GM12891 (cell line): ENCODE measurements at regions not wholly inside any gene's neighbourhood (a gene's known extent, or its start where the extent isn't known, plus 50 kb on each side); places are given as distances from the start of the nearest gene placed in this dataset.

Experiments
- DNase-seq: peaks from one replicate; pipeline ENCODE4 v3.0.0; 2011; ENCODE audit warnings: low spot score; ENCODE audit not compliant: insufficient read length
- FAIRE-seq: peaks from 2 replicates; lab custom pipeline; 2011; peaks lifted over from hg19 to GRCh38; lab: Jason Lieb, UNC
- PAX5 ChIP-seq: IDR thresholded peaks from 2 replicates; pipeline ENCODE4 v1.6.1; 2011; ENCODE audit warnings: low read length, moderate library complexity, mild to moderate bottlenecking; ENCODE audit not compliant: insufficient read depth, severe bottlenecking
- POLR2A ChIP-seq: IDR thresholded peaks from 2 replicates; pipeline ENCODE4 v1.6.1; 2011; ENCODE audit warnings: low read depth, low read length, control low read depth
- POLR2AphosphoS5 ChIP-seq: IDR thresholded peaks from 2 replicates; pipeline ENCODE4 v1.6.1; 2011; ENCODE audit warnings: low read depth, low read length, control low read depth
- POU2F2 ChIP-seq: IDR thresholded peaks from 2 replicates; pipeline ENCODE4 v1.6.1; 2011; ENCODE audit warnings: low read depth, mild to moderate bottlenecking, control low read depth, low read length, moderate library complexity
- SPI1 ChIP-seq: IDR thresholded peaks from 2 replicates; pipeline ENCODE4 v1.6.1; 2011; ENCODE audit warnings: low read depth, low read length, control low read depth
- TAF1 ChIP-seq: IDR thresholded peaks from 2 replicates; pipeline ENCODE4 v1.6.1; 2011; ENCODE audit warnings: low read depth, low read length, control low read depth

GRCh38 chr6:100105919-100106529, 112.0 kb upstream of the MCHR2 start:
- DNase-seq, result no peak
- TF ChIP-seq PAX5 (no peak), POLR2A (no peak), POU2F2 (no peak), SPI1 (no peak), TAF1 (no peak), POLR2AphosphoS5 (no peak)
- FAIRE-seq, result no peak

DNA sequence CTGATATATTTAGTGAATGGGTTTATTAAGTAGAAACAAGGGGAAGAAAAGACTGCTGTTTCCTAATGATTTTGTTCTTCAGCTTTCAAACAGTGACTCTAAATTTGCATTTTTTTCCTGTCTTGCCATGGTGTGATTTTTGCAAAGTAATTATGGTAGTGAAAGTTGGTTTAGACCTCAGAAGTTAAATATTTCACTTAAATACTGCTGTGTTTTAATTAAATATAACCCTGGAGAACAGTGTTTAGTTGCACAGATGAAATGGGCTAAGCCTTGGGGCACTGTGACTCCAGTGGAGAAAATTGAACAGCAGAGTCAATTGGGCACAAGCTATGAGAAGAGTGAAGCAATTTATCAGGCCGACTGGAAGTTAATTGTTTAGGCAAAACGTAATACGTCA, 111.1 kb upstream of the MCHR2 start:
- no peak for DNase-seq
- FAIRE-seq, result no peak
- no peak for TF ChIP-seq POLR2AphosphoS5
- no peak for TF ChIP-seq SPI1
- TF ChIP-seq TAF1, result no peak
- TF ChIP-seq PAX5, result no peak
- no peak for TF ChIP-seq POLR2A
- no peak for TF ChIP-seq POU2F2

- FAIRE-seq (no peak), DNase-seq (no peak)
- TF ChIP-seq POLR2AphosphoS5 (no peak), POLR2A (no peak), SPI1 (no peak), PAX5 (no peak), POU2F2 (no peak), TAF1 (no peak)
Observed at GRCh38 chr6:100103931-100104330, 109.9 kb upstream of the MCHR2 start.

DNA sequence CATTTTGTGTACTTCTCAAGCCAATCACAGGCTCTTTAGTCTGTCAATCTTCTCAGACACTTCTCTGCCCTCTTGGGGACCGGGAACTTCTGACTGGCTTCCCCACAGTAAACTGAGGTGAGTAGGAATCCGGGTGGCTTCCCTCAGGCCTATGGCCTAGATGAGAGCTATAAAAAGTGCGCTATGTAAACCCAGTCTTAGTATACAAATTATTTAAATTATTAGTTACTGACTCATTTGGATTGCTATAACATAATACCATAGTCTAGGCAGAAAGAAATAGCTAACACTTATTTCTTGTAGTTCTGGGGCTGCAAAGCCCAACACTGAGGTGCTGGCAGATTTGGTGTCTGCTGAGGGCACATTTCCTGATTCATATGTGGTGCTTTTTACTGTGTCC, 109.2 kb upstream of the MCHR2 start:
- no peak for FAIRE-seq
- DNase-seq, result no peak
- TF ChIP-seq POLR2AphosphoS5 (no peak), TAF1 (no peak), POLR2A (no peak), PAX5 (no peak), SPI1 (no peak), POU2F2 (no peak)

DNA sequence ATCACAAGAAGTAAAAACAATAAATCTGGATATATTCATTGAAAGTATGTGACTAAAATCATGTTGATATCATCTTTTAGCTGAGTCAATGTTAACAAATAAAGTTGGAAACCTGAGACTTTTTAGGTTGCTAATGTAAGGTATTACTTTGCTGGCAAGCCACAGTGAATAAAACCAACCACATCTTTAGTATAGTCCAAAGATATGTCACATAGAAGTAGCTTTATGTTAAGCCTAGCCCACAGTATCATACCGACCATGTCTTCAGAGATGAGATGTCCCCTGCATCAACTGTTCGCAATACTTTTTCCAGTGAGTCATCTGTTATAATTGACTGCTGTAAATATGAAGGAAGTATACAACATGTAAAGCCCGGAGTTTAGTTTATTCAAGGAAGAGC, 107.6 kb upstream of the MCHR2 start:
- no peak for FAIRE-seq
- TF ChIP-seq TAF1 (no peak), POLR2AphosphoS5 (no peak), POU2F2 (no peak), PAX5 (no peak), POLR2A (no peak), SPI1 (no peak)
- DNase-seq, result no peak

GRCh38 chr6:100100776-100101175, 106.8 kb upstream of the MCHR2 start:
- no peak for FAIRE-seq
- no peak for TF ChIP-seq TAF1
- no peak for TF ChIP-seq POLR2AphosphoS5
- TF ChIP-seq PAX5, result no peak
- no peak for TF ChIP-seq SPI1
- no peak for TF ChIP-seq POU2F2
- TF ChIP-seq POLR2A, result no peak
- no peak for DNase-seq

- FAIRE-seq (no peak), DNase-seq (no peak)
- TF ChIP-seq PAX5 (no peak), POU2F2 (no peak), POLR2AphosphoS5 (no peak), POLR2A (no peak), TAF1 (no peak), SPI1 (no peak)
Observed at GRCh38 chr6:100099189-100100074, 105.4 kb upstream of the MCHR2 start.

GRCh38 chr6:100096936-100097335, 102.9 kb upstream of the MCHR2 start:
- TF ChIP-seq POU2F2, result no peak
- no peak for TF ChIP-seq POLR2AphosphoS5
- no peak for TF ChIP-seq TAF1
- TF ChIP-seq SPI1, result no peak
- TF ChIP-seq POLR2A, result no peak
- no peak for TF ChIP-seq PAX5
- no peak for FAIRE-seq
- DNase-seq, result no peak

GRCh38 chr6:100096341-100096740, 102.3 kb upstream of the MCHR2 start:
- no peak for FAIRE-seq
- DNase-seq, result no peak
- TF ChIP-seq PAX5 (no peak), POLR2A (no peak), TAF1 (no peak), SPI1 (no peak), POU2F2 (no peak), POLR2AphosphoS5 (no peak)

- no peak for DNase-seq
- TF ChIP-seq POLR2AphosphoS5, result no peak
- TF ChIP-seq SPI1, result no peak
- no peak for TF ChIP-seq PAX5
- no peak for TF ChIP-seq TAF1
- no peak for TF ChIP-seq POU2F2
- no peak for FAIRE-seq
Observed at GRCh38 chr6:100093405-100093804, 99.4 kb upstream of the MCHR2 start.
